HG03342 (cell line): ENCODE measurements at regions not wholly inside any gene's neighbourhood (a gene's known extent, or its start where the extent isn't known, plus 50 kb on each side); places are given as distances from the start of the nearest gene placed in this dataset.
"Not testable (repeated sequence)": the region's sequence is repeated elsewhere in the genome, so short reads cannot be mapped to it uniquely, and the experiment has no call there.

Experiments used
- ATAC-seq: cut with Tn5 transposase; IDR thresholded peaks from one replicate; pipeline ENCODE4 v1.9.1; 2021; ENCODE audit warnings: mild to moderate bottlenecking, moderate library complexity; ENCODE audit not compliant: unreplicated experiment

DNA sequence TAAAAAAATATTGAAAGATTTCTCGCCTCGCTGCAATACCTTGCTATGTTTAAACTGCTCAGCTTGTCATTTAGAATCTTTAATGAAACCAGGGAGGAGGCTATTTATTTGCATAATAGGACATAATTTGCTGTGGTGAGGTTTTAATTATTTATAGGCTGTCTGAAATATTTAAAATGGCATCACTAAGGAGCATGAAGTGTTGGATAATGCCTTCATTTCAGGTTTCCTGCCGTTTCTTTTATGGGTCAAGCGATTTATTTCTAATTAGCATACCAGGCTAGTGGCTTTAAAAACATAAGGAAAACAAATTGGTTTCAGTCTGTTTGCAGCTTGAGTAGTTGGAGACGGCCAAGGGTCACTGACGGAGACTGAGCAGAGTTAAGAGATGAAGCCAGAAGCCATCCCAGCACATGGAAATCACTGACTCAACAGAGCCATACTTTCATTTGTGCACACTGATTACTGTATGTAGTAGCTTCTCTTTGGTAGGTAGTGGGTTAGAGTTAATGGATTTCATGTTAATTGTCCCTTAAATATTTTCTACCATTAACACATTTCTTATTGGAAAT, 1962.4 kb upstream of the TENM3 start:
- no peak for ATAC-seq

DNA sequence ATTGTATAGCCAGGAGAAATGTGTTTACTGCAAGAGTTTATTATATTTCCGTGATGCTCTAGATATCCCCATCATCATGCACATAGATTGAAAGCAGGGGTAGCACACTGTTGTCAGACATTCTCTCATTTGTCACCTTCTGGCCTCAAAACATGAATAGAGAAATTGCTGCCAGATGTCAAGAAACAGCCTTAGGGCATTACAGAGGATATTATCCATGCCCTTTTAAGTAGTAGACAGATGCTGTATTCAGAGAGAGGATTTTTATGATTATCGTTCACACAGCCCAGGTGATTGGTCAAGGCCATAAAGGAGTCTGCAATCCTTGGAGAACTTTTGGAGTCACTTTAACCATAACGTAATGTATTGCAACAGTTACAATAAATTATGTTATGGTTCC, 1961.5 kb upstream of the TENM3 start:
- no peak for ATAC-seq

DNA sequence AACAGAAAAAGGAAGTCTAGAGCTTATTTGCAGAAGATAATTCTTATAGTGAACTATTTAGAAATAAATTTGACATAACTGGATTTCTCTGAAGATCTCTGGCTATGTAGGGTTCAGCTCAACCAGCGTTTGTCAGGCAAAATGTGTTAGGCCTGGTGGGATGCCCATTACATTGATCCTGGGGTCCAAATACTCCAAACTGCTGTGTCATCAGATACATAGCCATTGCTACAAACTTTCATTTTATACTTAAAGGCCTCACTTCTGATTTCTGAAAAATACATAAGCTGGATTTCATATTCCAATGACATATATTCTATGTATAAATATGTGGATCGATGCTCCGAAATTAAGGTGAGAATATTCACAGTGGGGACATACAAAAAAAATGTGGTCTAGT, 1958.9 kb upstream of the TENM3 start:
- ATAC-seq, result no peak

DNA sequence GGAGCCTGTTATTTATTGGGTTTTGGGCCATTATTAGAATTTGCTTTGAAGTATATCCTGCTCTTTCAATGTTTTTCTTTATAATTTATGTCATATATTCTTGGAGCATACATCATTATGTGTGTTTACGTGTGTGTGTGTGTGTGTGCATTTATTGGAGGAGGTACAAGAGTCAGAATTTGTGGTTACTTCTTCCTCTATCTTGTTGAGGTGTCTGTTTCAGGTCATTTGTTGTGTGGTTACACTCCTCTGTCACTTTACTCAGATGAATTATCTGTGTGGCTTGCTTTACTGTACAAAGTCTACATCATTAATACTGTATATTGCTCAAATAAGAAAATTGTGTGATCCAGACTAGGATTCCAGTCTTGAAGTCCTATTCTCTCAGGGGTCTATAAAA, 1957.4 kb upstream of the TENM3 start:
- peak; percentile 55 for ATAC-seq

DNA sequence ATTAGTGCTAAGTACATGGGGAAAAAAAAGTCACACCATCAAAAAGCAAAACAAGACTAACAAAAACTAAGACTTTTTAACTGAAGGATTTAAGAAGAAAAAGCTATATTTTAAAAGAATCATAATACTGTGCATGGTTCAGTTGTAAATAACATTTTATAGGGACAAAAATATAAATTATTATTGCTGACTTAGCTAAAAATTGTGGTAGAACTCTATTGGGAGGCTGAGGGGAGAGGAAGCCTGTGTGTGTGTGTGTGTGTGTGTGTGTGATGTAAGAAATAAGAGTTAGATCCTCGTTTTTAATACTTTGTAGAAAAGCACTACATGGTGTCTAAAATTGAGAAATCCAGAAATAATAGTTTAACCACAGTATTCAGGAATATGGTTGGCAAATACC, 1950.9 kb upstream of the TENM3 start:
- no peak for ATAC-seq

DNA sequence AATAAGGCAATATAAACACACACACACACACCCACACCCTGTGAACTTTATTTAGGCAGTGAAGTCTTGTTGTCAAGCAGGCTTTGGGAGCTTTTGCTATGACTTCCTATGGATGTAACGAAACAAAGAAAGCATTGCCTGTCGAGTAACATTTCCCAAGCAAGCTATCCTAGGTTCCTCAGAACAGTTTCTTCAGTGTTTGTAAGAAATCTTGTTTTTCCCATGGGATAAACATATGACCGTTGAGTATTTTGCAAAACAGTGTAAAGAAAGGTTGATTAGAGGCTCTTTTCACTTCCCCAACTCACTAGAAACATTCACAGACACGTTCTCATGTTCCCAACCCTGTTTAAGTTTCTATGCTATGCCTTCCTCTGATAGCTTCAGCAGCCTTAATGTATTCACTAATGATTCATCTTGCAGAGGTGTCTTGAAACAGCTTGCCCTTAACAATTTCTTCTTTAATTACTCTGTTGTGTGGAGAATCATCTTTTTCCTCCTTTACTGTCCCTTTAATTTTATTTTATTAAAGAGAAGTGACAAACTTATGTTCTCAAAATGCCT, 1947.1 kb upstream of the TENM3 start:
- ATAC-seq, result no peak

DNA sequence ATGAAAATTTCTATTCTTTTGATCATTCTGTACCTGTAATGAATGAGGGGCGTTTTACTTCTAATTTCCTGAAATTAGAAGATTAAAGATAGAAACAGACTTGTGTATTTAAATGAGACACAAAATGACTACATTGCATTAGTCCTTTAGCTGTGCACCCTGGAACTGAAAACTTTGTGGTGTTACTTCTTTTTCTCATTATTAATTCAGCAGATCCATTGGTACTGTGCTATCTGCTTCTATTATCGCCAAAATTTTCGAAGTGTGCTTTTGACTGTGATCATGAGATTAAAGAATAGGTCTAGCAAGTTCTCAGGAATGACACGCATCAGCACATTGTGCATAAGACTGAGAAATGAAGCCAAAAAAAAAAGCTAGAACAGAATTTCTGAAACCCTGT, 1938.9 kb upstream of the TENM3 start:
- ATAC-seq, result no peak

DNA sequence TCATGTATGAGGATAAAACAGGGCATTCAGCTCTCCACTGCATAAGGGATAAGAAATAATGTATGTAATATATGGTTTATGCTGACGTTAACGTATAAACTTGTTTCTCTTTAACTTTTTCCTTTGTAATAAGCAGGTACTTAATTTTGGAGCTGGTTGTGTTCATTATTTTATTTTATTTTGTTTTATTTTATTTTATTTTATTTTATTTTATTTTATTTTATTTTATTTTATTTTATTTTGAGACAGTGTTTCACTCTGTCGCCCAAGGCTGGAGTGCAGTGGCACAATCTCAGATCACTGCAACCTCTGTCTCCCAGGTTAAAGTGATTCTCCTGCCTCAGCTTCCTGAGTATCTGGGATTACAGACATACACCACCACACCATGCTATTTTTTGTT, 1932.6 kb upstream of the TENM3 start:
- no peak for ATAC-seq

DNA sequence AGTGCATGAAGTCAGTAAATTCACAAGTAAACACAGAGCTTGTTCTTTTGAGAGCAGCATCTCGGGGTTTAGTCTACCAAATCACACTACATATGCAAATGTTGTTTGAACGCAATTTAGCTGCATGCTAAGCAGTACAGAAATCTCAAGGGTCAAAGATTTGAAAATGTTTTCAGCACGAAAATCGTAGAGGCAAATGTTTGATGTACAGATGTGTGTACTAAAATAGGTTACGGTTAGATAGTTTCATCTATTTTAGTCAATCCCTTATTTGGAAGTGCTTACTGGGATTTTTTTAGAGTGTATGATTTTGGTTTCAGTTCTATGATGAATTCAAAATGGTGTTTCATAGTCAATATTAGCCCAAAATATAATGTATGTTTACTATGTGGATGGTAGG, 1928.2 kb upstream of the TENM3 start:
- no peak for ATAC-seq

DNA sequence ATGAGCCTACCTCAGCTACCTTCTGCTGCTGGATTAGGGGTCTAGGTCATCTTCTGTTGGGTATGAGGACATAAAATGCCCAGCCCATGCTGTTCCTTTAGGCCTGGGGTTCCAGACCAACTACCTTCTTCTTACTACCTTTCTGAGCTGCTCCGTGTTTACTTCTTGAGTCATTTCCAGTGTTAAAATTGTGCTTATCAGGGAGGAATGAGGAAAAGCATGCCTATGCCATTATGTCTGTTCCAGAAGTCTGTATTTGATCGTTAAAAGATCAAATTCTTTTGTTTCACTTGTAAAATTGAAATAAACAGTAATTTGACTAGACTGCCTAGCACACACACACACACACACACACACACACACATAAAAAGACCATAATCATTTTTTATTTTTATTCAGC, 1912.7 kb upstream of the TENM3 start:
- no peak for ATAC-seq

DNA sequence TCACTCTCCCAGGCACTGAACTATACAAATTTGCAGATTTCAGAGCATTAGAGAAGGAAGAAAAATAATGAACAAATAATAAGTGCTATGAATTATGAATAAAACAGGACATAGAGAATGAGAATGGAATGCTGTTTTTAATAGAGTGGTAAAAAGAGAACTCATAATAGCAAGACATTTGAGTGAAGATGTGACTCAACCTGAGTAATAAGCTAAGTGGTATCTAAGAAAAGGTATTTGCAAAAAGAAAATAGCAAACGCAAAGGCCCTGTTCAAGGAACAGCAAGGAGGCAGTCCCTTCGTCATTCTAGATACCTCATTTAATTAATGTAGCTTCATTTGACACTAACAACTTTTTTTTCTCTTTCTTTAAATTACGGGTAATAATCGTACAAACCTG, 1910.0 kb upstream of the TENM3 start:
- no peak for ATAC-seq

DNA sequence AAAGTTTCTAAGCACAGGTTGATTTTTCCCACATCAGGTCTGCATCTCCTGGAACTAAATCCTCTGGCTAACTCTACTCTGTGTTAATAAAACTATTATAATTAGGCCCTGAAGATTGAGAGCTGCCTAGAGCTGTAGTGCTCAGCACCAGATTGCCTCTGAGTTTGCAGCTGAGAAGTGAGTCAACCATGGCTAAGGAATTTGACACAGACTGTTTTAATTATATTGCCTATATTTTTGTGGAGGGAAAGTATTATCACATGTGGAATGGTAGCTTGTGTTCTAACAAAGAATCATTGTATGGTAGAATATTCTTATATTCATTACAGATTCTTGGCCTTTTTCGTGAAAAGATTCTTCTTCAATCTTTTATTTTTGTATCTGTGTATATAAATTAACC, 1907.6 kb upstream of the TENM3 start:
- no peak for ATAC-seq

DNA sequence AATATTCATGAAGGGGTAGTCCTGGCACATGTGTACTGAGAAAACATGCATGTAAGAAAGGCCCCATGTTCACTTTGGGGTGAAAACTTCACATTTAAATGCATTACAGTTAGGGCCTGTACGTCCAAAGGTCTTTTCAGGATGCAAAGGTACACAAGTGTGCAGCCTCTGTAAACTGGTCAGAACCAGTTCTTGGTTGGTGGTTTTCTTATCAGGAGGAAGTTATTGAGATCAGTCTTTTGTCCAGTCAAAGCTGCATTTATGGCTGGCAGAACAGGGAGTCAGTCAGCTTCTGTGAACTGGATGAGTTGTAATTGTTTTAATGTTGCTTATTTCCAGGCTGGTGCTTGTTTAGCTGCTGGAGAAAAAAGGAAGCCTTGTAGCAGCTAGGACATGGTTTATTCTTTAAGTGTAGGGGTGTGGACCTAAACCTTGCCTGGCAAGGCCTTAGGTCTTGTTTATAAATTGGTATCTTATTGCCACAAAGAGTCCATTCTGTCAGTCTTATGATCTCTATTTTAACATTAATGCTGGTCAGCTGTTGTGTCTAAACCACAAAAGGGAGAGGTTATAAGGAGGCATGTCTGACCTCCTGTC, 1906.6 kb upstream of the TENM3 start:
- no peak for ATAC-seq

DNA sequence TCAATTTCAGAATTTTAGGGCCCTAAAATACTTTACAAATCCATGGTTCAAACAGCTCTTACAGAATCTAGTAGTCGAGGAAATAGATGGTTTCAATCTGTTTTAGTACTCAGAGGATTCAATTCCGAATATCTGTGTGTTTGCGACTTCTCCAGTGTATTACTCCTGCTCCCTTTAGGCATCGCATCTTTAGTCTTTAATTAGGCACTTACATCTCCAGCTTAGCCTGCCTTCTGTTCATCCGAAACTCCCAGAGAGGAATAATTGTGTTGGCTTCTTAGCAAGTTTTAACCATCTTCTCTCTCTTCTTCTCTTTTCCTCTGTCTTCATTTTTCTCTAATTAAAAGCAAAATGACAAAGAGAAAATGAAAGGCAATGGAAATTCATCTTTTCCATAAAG, 1901.3 kb upstream of the TENM3 start:
- no peak for ATAC-seq

DNA sequence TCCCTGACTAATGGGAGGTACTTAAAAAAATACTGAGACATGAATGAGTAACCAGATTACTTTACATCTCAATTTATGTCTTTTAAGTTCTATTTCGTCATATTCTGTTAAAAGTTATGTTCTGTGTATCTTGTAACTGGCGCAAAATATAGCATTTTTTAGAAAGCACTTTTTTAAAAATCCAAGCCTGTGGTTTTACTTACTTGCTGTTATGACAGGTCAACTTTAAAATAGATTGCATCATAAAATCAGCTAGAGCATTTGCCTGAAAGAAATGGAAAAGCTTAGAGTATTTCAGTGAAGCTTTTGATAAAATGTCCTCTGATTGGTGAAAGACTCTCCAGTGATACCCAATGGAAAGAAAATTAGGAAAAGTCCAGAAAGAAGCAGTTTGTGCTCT, 1892.3 kb upstream of the TENM3 start:
- no peak for ATAC-seq

DNA sequence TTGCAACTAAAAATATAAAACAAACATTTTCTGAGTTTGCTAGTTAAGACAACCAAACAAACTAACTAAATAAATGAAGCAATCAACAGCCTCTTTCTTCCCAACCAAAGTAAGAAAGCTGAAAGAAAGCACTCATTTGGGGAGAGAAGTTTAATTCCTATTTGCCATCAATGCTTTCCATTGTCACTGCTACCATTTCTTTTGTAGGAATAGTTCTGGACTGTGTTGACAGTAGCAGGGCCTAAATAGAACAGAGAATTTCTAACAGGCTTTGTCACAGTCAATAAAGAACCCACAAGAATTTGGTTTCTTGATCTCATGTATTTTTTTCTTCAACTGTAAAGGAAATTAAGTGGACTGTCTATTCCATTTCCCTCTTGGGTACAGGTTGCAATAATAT, 1886.4 kb upstream of the TENM3 start:
- no peak for ATAC-seq

DNA sequence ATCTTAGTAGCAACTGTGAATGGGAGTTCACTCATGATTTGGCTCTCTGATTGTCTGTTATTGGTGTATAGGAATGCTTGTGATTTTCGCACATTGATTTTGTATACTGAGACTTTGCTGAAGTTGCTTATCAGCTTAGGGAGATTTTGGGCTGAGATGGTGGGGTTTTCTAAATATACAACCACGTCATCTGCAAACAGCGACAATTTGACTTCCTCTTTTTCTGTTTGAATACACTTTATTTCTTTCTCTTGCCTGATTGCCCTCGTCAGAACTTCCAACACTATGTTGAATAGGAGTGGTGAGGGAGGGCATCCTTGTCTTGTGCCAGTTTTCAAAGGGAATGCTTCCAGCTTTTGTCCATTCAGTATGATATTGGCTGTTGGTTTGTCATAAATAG, 1883.1 kb upstream of the TENM3 start:
- ATAC-seq, result not testable (repeated sequence)

DNA sequence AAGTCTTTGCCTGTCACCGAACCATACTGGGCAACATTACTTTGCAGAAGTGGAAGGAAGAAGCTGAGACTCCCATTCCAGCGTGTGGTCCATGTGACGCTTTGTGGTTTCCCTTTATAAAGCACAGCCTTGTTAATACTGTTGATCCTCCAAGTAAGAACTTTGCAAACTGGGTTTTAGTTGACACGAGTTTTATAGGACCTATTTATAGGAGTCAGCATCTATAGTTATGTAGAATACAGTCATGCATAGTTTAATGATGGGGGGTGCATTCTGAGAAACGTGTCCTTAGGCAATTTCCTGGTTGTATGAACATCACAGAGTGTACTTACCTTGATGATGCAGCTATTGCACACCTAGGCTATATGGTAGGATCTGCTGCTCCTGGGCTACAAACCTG, 1879.4 kb upstream of the TENM3 start:
- no peak for ATAC-seq

DNA sequence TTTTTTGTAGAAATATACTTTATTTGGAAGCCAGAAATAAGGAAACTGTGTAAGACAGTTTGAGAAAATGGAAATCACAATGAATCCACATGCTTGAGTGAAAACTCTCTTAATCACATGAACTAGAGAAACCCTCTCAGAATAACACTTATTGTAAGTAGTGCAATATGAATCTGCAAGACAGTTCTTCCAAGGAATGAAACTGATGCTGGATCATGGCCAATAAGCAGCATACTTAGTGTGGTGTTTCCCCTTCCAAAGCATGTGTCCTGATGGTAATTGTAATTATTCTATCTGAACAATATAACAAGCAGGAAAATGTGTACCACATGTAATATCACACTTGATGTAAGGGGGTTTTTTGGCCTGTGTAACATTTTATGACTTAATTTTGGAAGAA, 1870.5 kb upstream of the TENM3 start:
- ATAC-seq, result no peak

DNA sequence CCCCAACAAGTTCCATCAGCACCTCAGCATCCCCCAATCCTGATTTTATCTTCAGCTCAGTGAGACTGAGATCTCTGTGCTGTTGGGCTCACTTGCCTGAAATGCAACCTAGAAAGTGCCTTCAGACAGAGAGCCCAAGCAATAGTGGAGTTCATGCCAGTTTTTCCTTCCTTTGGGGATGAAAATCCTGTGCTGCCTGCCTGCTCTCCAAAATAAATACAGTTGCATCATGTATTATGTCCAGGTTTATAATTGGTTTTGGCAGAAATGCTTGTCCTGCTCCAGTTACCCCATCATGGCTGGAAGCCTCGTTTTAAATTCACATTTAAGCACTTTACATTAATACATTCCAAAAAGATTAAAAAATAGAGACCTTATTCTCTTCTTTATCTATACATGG, 1865.5 kb upstream of the TENM3 start:
- ATAC-seq, result no peak

DNA sequence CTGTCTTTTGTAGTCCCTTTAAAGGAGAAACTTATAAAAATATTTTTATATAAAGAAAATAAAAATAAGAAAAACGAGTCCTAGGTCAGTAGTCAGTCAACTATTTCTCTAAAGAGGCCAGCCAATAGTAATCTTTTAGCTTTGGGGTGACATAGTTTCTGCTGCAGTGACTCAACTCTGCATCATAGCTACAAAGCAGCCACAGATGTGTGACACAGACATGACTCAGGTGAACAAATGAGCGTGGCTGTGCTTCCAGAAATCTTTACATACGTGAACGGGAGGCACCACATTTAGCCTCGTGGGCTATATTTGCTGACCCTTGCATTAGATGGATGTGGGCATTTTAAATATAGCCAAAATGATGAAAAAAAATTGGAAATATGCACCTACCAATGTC, 1862.5 kb upstream of the TENM3 start:
- ATAC-seq, result no peak

DNA sequence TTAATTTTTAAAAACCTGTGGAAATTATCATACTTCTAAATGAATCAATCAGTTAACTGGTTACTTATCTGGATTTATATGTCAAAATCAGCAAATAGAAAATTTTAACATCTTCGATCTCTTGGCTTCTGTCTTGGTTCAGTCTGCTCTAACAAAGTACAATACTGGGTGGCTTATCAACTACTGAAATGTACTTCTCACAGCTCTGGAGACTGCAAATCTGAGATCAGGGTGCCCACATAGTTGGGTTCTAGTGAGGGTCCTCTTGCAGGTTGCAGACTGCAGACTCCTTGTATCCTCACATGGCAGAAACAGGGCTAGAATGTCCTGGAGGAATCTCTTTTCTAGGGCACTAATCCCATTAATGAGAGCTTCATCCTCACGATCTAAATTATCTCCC, 1851.6 kb upstream of the TENM3 start:
- no peak for ATAC-seq

DNA sequence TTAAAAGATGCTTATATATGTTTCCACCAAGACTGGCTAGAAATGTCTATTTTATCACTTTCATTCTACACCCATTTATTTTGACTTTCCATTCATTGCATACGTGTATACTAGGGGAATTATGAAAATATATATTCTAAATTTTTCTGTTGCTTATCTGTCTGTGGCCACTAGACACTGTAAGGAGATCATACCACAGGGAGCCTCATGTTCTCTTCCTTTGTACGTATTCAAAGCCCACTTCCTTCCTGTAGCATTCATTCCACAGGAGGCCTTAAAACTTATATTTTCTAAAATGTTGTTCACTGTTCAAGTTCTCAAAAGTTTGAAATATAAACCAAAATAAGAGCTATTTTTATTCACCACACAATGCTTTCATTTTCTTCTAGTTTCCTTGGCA, 1848.9 kb upstream of the TENM3 start:
- no peak for ATAC-seq
